K562 (cell line): ENCODE measurements at regions not wholly inside any gene's neighbourhood (a gene's known extent, or its start where the extent isn't known, plus 50 kb on each side); places are given as distances from the start of the nearest gene placed in this dataset.

Experiments
- CTCF ChIP-seq, 3 experiments: IDR thresholded peaks in 2 of 3; conservative IDR thresholded peaks in 1 of 3; 2 replicates each; pipeline ENCODE4 v1.5.1; 2011 to 2012; ENCODE audit warnings: low read length in 3 of 3, mild to moderate bottlenecking in 3 of 3, control low read depth in 2 of 3, improper control_type of control experiment in 1 of 3, inconsistent platforms in 1 of 3, low read depth in 1 of 3, mixed read lengths in 1 of 3, moderate library complexity in 1 of 3; ENCODE audit not compliant: insufficient read depth in 2 of 3
- KDM5B ChIP-seq: fragments of 200-600 bp; sonication (generic); IDR thresholded peaks from 2 replicates; pipeline ENCODE4 v1.6.1; 2012; ENCODE audit warnings: low read depth, mild to moderate bottlenecking, moderate library complexity, low read length, control low read depth, inconsistent platforms; ENCODE audit not compliant: insufficient replicate concordance
- LARP7 ChIP-seq: fragments of 450-650 bp; IDR thresholded peaks from 2 replicates; pipeline ENCODE4 v1.6.1; 2016
- STAT5B ChIP-seq: fragments of 250-450 bp; sonication (Bioruptor Pico); IDR thresholded peaks from 2 replicates; pipeline ENCODE4 v1.8.0; 2021; ENCODE audit warnings: mild to moderate bottlenecking, inconsistent platforms
- ZBTB17 ChIP-seq: fragments of 450-650 bp; formaldehyde crosslinking; IDR thresholded peaks from 2 replicates; pipeline ENCODE4 v1.4.0; 2020; ENCODE audit warnings: mild to moderate bottlenecking
- ZC3H8 ChIP-seq: fragments of 450-650 bp; IDR thresholded peaks from 2 replicates; pipeline ENCODE4 v1.6.1; 2017
- ZNF436 ChIP-seq: fragments of 250-450, 450-650 bp; sonication (Bioruptor Pico); formaldehyde crosslinking; IDR thresholded peaks from 2 replicates; pipeline ENCODE4 v1.7.0; 2020; ENCODE audit warnings: mild to moderate bottlenecking
- ZNF740 ChIP-seq, 3 experiments: fragments of 200-800 bp in 1 of 3; sonication (Bioruptor generic) in 1 of 3; sonication (generic) in 1 of 3; formaldehyde crosslinking in 1 of 3; IDR thresholded peaks; 2 replicates each; pipeline versions ENCODE4 v1.6.1 to v1.8.0; 2016 to 2022; ENCODE audit warnings: mild to moderate bottlenecking in 2 of 3, missing compliant biosample characterization in 2 of 3, missing genetic modification characterization in 2 of 3, missing genetic modification reagents in 1 of 3
- TF ChIP-seq, protein P1 (sequence below): sonication (generic); formaldehyde crosslinking; IDR thresholded peaks from 2 replicates; pipeline ENCODE4 v1.8.0; 2022; ENCODE audit warnings: mild to moderate bottlenecking, missing genetic modification reagents
- TF ChIP-seq, protein P2 (sequence below): fragments of 200-600 bp; sonication (generic); IDR thresholded peaks from one replicate; pipeline ENCODE4 v1.6.1; 2012; ENCODE audit warnings: mild to moderate bottlenecking, low read depth, low read length, inconsistent platforms

- peak; percentile 90 for TF ChIP-seq ZNF740 (CRISPR knock-in tag; IDR thresholded peaks at IDR 0.05)
- TF ChIP-seq ZNF740 (tag; IDR thresholded peaks at IDR 0.05): peak in 1 of 2 experiments; percentile 44; a peak in 1 of 4 replicates
- TF ChIP-seq, protein P1, sequence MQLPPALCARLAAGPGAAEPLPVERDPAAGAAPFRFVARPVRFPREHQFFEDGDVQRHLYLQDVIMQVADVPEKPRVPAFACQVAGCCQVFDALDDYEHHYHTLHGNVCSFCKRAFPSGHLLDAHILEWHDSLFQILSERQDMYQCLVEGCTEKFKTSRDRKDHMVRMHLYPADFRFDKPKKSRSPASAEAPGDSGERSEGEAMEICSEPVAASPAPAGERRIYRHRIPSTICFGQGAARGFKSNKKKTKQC (CRISPR knock-in tag): no peak
- no peak for TF ChIP-seq STAT5B
- TF ChIP-seq ZC3H8: no peak
- no peak for TF ChIP-seq ZBTB17
- TF ChIP-seq, protein P2, sequence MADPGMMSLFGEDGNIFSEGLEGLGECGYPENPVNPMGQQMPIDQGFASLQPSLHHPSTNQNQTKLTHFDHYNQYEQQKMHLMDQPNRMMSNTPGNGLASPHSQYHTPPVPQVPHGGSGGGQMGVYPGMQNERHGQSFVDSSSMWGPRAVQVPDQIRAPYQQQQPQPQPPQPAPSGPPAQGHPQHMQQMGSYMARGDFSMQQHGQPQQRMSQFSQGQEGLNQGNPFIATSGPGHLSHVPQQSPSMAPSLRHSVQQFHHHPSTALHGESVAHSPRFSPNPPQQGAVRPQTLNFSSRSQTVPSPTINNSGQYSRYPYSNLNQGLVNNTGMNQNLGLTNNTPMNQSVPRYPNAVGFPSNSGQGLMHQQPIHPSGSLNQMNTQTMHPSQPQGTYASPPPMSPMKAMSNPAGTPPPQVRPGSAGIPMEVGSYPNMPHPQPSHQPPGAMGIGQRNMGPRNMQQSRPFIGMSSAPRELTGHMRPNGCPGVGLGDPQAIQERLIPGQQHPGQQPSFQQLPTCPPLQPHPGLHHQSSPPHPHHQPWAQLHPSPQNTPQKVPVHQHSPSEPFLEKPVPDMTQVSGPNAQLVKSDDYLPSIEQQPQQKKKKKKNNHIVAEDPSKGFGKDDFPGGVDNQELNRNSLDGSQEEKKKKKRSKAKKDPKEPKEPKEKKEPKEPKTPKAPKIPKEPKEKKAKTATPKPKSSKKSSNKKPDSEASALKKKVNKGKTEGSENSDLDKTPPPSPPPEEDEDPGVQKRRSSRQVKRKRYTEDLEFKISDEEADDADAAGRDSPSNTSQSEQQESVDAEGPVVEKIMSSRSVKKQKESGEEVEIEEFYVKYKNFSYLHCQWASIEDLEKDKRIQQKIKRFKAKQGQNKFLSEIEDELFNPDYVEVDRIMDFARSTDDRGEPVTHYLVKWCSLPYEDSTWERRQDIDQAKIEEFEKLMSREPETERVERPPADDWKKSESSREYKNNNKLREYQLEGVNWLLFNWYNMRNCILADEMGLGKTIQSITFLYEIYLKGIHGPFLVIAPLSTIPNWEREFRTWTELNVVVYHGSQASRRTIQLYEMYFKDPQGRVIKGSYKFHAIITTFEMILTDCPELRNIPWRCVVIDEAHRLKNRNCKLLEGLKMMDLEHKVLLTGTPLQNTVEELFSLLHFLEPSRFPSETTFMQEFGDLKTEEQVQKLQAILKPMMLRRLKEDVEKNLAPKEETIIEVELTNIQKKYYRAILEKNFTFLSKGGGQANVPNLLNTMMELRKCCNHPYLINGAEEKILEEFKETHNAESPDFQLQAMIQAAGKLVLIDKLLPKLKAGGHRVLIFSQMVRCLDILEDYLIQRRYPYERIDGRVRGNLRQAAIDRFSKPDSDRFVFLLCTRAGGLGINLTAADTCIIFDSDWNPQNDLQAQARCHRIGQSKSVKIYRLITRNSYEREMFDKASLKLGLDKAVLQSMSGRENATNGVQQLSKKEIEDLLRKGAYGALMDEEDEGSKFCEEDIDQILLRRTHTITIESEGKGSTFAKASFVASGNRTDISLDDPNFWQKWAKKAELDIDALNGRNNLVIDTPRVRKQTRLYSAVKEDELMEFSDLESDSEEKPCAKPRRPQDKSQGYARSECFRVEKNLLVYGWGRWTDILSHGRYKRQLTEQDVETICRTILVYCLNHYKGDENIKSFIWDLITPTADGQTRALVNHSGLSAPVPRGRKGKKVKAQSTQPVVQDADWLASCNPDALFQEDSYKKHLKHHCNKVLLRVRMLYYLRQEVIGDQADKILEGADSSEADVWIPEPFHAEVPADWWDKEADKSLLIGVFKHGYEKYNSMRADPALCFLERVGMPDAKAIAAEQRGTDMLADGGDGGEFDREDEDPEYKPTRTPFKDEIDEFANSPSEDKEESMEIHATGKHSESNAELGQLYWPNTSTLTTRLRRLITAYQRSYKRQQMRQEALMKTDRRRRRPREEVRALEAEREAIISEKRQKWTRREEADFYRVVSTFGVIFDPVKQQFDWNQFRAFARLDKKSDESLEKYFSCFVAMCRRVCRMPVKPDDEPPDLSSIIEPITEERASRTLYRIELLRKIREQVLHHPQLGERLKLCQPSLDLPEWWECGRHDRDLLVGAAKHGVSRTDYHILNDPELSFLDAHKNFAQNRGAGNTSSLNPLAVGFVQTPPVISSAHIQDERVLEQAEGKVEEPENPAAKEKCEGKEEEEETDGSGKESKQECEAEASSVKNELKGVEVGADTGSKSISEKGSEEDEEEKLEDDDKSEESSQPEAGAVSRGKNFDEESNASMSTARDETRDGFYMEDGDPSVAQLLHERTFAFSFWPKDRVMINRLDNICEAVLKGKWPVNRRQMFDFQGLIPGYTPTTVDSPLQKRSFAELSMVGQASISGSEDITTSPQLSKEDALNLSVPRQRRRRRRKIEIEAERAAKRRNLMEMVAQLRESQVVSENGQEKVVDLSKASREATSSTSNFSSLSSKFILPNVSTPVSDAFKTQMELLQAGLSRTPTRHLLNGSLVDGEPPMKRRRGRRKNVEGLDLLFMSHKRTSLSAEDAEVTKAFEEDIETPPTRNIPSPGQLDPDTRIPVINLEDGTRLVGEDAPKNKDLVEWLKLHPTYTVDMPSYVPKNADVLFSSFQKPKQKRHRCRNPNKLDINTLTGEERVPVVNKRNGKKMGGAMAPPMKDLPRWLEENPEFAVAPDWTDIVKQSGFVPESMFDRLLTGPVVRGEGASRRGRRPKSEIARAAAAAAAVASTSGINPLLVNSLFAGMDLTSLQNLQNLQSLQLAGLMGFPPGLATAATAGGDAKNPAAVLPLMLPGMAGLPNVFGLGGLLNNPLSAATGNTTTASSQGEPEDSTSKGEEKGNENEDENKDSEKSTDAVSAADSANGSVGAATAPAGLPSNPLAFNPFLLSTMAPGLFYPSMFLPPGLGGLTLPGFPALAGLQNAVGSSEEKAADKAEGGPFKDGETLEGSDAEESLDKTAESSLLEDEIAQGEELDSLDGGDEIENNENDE: no peak
- no peak for TF ChIP-seq ZNF436 (CRISPR knock-in tag)
- peak; percentile 87 to 99 (median 99) for TF ChIP-seq CTCF (IDR thresholded peaks at IDR 0.05 in 2 of 3, conservative IDR thresholded peaks at IDR 0.05 in 1 of 3; ENCODE audit: insufficient read depth in 2 of 3, low read depth in 1 of 3, low read length in 3 of 3)
- 0 out of 2 replicates have a peak, but pooled peaks have one; percentile 36 for TF ChIP-seq LARP7
- no peak for TF ChIP-seq KDM5B
Observed at GRCh38 chr16:85441189-85441889, 171.8 kb upstream of the GSE1 start (continued).
